Mesendoderm (in vitro differentiated cells): ENCODE measurements at regions not wholly inside any gene's neighbourhood (a gene's known extent, or its start where the extent isn't known, plus 50 kb on each side); places are given as distances from the start of the nearest gene placed in this dataset.

Source experiments
- DNase-seq: peaks from one replicate; pipeline ENCODE4 v3.0.0; 2013
- H2AK5ac ChIP-seq: 2 replicates; pipeline ENCODE4 v1.6.1; 2013; ENCODE audit warnings: low read length, inconsistent platforms
- H2BK120ac ChIP-seq: 2 replicates; pipeline ENCODE4 v1.6.1; 2013; ENCODE audit warnings: low read depth, mild to moderate bottlenecking, low read length, moderate library complexity, mixed read lengths
- H2BK15ac ChIP-seq: replicated peaks from 2 replicates; pipeline ENCODE4 v1.6.1; 2013; ENCODE audit warnings: low read depth, mild to moderate bottlenecking, moderate library complexity
- H2BK5ac ChIP-seq: 2 replicates; pipeline ENCODE4 v1.6.1; 2013; ENCODE audit warnings: low read length, inconsistent platforms
- H3K18ac ChIP-seq: 2 replicates; pipeline ENCODE4 v1.6.1; 2013; ENCODE audit warnings: mild to moderate bottlenecking, low read length, mixed read lengths
- H3K23ac ChIP-seq: one replicate; pipeline ENCODE4 v1.6.1; 2013; ENCODE audit warnings: low read length
- H3K27ac ChIP-seq: 2 replicates; pipeline ENCODE4 v1.5.1; 2013; ENCODE audit warnings: low read depth, mild to moderate bottlenecking, inconsistent platforms, low read length, moderate library complexity
- H3K27me3 ChIP-seq: 2 replicates; pipeline ENCODE4 v1.6.1; 2013; ENCODE audit warnings: low read length, control low read depth, mild to moderate bottlenecking, inconsistent platforms; ENCODE audit not compliant: insufficient read depth, poor library complexity
- H3K36me3 ChIP-seq: 2 replicates; pipeline ENCODE4 v1.6.1; 2013; ENCODE audit warnings: low read length, inconsistent platforms; ENCODE audit not compliant: control insufficient read depth, insufficient read depth
- H3K4ac ChIP-seq: one replicate; pipeline ENCODE4 v1.6.1; 2013; ENCODE audit warnings: low read depth, mild to moderate bottlenecking, low read length, moderate library complexity
- H3K4me1 ChIP-seq: 2 replicates; pipeline ENCODE4 v1.6.1; 2013; ENCODE audit warnings: low read depth, low read length, inconsistent platforms; ENCODE audit not compliant: control insufficient read depth
- H3K4me2 ChIP-seq: 2 replicates; pipeline ENCODE4 v1.6.1; 2013; ENCODE audit warnings: low read length
- H3K4me3 ChIP-seq: 2 replicates; pipeline ENCODE4 v1.5.1; 2013; ENCODE audit warnings: mild to moderate bottlenecking, low read length
- H3K56ac ChIP-seq: one replicate; pipeline ENCODE4 v1.6.1; 2013; ENCODE audit warnings: low read length
- H3K79me1 ChIP-seq: 2 replicates; pipeline ENCODE4 v1.6.1; 2013; ENCODE audit warnings: low read length, inconsistent platforms
- H3K79me2 ChIP-seq: 2 replicates; pipeline ENCODE4 v1.6.1; 2013; ENCODE audit warnings: mild to moderate bottlenecking, low read length; ENCODE audit not compliant: control insufficient read depth, insufficient read depth
- H3K9ac ChIP-seq: 2 replicates; pipeline ENCODE4 v1.6.1; 2013; ENCODE audit warnings: low read length, inconsistent platforms
- H4K5ac ChIP-seq: one replicate; pipeline ENCODE4 v1.6.1; 2013; ENCODE audit warnings: low read length
- H4K8ac ChIP-seq: one replicate; pipeline ENCODE4 v1.6.1; 2013; ENCODE audit warnings: low read depth, mild to moderate bottlenecking, control low read depth, low read length, moderate library complexity
- WGBS: extraction: QIAGEN DNeasy Blood & Tissue Kit; methylation state at CpG from one replicate; pipeline ENCODE4 v1.1.7; 2013; ENCODE audit warnings: low lambda C conversion rate, missing lambda C conversion rate; ENCODE audit not compliant: insufficient coverage; ENCODE audit errors: extremely low coverage; 5-methylcytosine and 5-hydroxymethylcytosine counted together

GRCh38 chr9:90948156-90948555, 146.5 kb downstream of the SYK start:
- H2AK5ac ChIP-seq = no peak overlapping the region
- WGBS = no CpG with 5 or more reads among the region's 6 CpGs

GRCh38 chr9:90950600-90950999, 149.0 kb downstream of the SYK start:
- no peak overlapping the region for H3K18ac ChIP-seq
- H3K23ac ChIP-seq = no peak overlapping the region
- no peaks in the 10 kb centered on the region for H3K36me3 ChIP-seq
- no peak overlapping the region for H2BK15ac ChIP-seq
- no peak for DNase-seq
- H3K79me2 ChIP-seq = no peaks in the 10 kb centered on the region
- no peak overlapping the region for H2BK5ac ChIP-seq
- no CpG with 5 or more reads among the region's 3 CpGs for whole genome bisulfite sequencing
- no peaks in the 10 kb centered on the region for H3K27me3 ChIP-seq
- H2BK120ac ChIP-seq = no peak overlapping the region
- no peak overlapping the region for H3K9ac ChIP-seq
- H4K5ac ChIP-seq = no peak overlapping the region
- no peak overlapping the region for H3K56ac ChIP-seq
- H3K4me3 ChIP-seq = no peak overlapping the region
- no peak overlapping the region for H4K8ac ChIP-seq
- H3K79me1 ChIP-seq = no peaks in the 10 kb centered on the region
- no peak overlapping the region for H2AK5ac ChIP-seq
- H3K4ac ChIP-seq = no peak overlapping the region
- H3K27ac ChIP-seq = no peak overlapping the region
- no peak overlapping the region for H3K4me2 ChIP-seq
- H3K4me1 ChIP-seq = no peaks in the 10 kb centered on the region

More at GRCh38 chr9:90948156-90948555, 146.5 kb downstream of the SYK start:
- Histone ChIP-seq H3K36me3 (no peaks in the 10 kb centered on the region), H2BK120ac (no peak overlapping the region), H3K9ac (no peak overlapping the region), H3K4me3 (no peak overlapping the region), H3K4ac (no peak overlapping the region), H3K27me3 (no peaks in the 10 kb centered on the region), H2BK5ac (no peak overlapping the region), H4K5ac (no peak overlapping the region), H3K79me2 (no peaks in the 10 kb centered on the region), H3K27ac (no peak overlapping the region), H2BK15ac (no peak overlapping the region), H3K18ac (no peak overlapping the region), H4K8ac (no peak overlapping the region), H3K23ac (no peak overlapping the region), H3K4me2 (no peak overlapping the region), H3K56ac (no peak overlapping the region), H3K79me1 (no peaks in the 10 kb centered on the region), H3K4me1 (no peaks in the 10 kb centered on the region)
- no peak for DNase-seq

- Histone ChIP-seq H3K36me3 (no peaks in the 10 kb centered on the region), H3K4me3 (no peak overlapping the region), H3K18ac (no peak overlapping the region), H2AK5ac (no peak overlapping the region), H4K5ac (no peak overlapping the region), H4K8ac (no peak overlapping the region), H2BK120ac (no peak overlapping the region), H3K79me2 (no peaks in the 10 kb centered on the region), H3K4me2 (no peak overlapping the region), H3K79me1 (no peaks in the 10 kb centered on the region), H3K27me3 (no peaks in the 10 kb centered on the region), H2BK5ac (no peak overlapping the region), H3K4me1 (no peaks in the 10 kb centered on the region), H3K9ac (no peak overlapping the region), H3K4ac (no peak overlapping the region), H3K56ac (no peak overlapping the region), H2BK15ac (no peak overlapping the region), H3K27ac (no peak overlapping the region), H3K23ac (no peak overlapping the region)
- no CpG with 5 or more reads among the region's 3 CpGs for WGBS
- DNase-seq = peak; percentile 35
Measured at GRCh38 chr9:90953200-90953599, 151.6 kb downstream of the SYK start.

- no peak overlapping the region for H2BK15ac ChIP-seq
- no CpG with 5 or more reads among the region's 3 CpGs for WGBS
Measured at GRCh38 chr9:90953805-90954204, 152.2 kb downstream of the SYK start.

GRCh38 chr9:90956026-90956810, 154.6 kb downstream of the SYK start:
- Histone ChIP-seq H3K27me3 (no peaks in the 10 kb centered on the region), H3K9ac (no peak overlapping the region), H3K23ac (no peak overlapping the region), H3K36me3 (no peaks in the 10 kb centered on the region), H2AK5ac (no peak overlapping the region), H3K79me2 (no peaks in the 10 kb centered on the region), H2BK15ac (no peak overlapping the region), H4K5ac (no peak overlapping the region), H3K4me2 (no peak overlapping the region), H3K18ac (no peak overlapping the region), H3K4me3 (no peak overlapping the region), H3K27ac (no peak overlapping the region), H3K4me1 (no peaks in the 10 kb centered on the region), H3K56ac (no peak overlapping the region), H2BK120ac (no peak overlapping the region), H4K8ac (no peak overlapping the region), H2BK5ac (no peak overlapping the region), H3K4ac (no peak overlapping the region), H3K79me1 (no peaks in the 10 kb centered on the region)
- peak; percentile 25 for DNase-seq
- no CpG with 5 or more reads among the region's 9 CpGs for WGBS

More at GRCh38 chr9:90953805-90954204, 152.2 kb downstream of the SYK start:
- Histone ChIP-seq H3K36me3 (no peaks in the 10 kb centered on the region), H3K18ac (no peak overlapping the region), H3K4me2 (no peak overlapping the region), H3K56ac (no peak overlapping the region), H3K27me3 (no peaks in the 10 kb centered on the region), H3K23ac (no peak overlapping the region), H3K79me1 (no peaks in the 10 kb centered on the region), H3K4ac (no peak overlapping the region), H2AK5ac (no peak overlapping the region), H2BK120ac (no peak overlapping the region), H3K79me2 (no peaks in the 10 kb centered on the region), H4K5ac (no peak overlapping the region), H2BK5ac (no peak overlapping the region), H3K27ac (no peak overlapping the region), H3K9ac (no peak overlapping the region), H3K4me3 (no peak overlapping the region), H4K8ac (no peak overlapping the region), H3K4me1 (no peaks in the 10 kb centered on the region)
- no peak for DNase-seq

GRCh38 chr9:90958328-90958727, 156.7 kb downstream of the SYK start:
- Histone ChIP-seq H2BK120ac (no peak overlapping the region), H3K79me1 (no peaks in the 10 kb centered on the region), H2AK5ac (no peak overlapping the region), H3K36me3 (no peaks in the 10 kb centered on the region), H2BK5ac (no peak overlapping the region), H3K23ac (no peak overlapping the region), H3K27me3 (no peaks in the 10 kb centered on the region), H3K4me3 (no peak overlapping the region), H3K4me2 (no peak overlapping the region), H3K79me2 (no peaks in the 10 kb centered on the region), H3K9ac (no peak overlapping the region), H3K18ac (no peak overlapping the region), H4K8ac (no peak overlapping the region), H3K4me1 (no peaks in the 10 kb centered on the region), H4K5ac (no peak overlapping the region), H2BK15ac (no peak overlapping the region), H3K4ac (no peak overlapping the region), H3K27ac (no peak overlapping the region), H3K56ac (no peak overlapping the region)
- no peak for DNase-seq
- WGBS = no CpG with 5 or more reads among the region's 2 CpGs
